Inflammatory macrophage treated with lipopolysaccharide for 4 hours (primary cell): ENCODE measurements at regions not wholly inside any gene's neighbourhood (a gene's known extent, or its start where the extent isn't known, plus 50 kb on each side); places are given as distances from the start of the nearest gene placed in this dataset.
A peak's percentile ranks its signal among the peaks of the same experiment; 100 is the strongest.

ENCODE experiments used
- DNase-seq: peaks from one replicate; pipeline ENCODE4 v3.0.0-alpha.2; 2020

- DNase-seq, result no peak
These were observed 91.9 kb upstream of the PRR5 start for GRCh38 chr22:44610071-44610470.

DNA sequence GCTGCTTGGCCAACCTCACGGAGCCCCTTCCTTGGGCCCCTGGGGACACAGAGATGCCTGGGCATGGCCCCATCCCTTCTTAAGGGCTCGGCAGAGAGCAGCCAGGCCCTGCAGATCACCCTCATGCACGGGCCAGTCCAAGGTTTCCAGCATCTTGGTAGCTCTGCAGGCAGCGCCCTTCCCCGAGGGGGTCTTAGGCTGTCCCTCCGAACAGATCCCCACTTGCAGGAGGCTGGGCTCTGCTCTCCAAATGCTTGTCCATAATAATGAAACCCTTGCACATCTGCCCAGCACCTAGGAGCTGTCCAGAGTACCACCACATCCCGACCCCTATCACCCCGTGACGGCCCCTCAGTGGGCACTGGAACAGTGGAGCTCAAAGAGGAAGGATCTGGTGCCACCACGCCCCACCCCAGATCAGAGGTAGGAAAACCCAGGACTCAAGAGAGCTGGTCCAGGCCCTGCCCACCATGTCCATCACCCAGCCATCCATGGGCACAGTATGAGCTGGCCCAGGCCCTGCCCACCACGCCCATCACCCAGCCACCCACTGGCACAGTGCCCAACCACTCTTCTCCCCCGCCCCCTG is 92.5 kb upstream of the PRR5 start:
- DNase-seq, result no peak

GRCh38 chr22:44608597-44609399 is 93.2 kb upstream of the PRR5 start:
- DNase-seq, result no peak

- no peak for DNase-seq
These were observed 95.9 kb upstream of the PRR5 start for GRCh38 chr22:44606126-44606525.

DNA sequence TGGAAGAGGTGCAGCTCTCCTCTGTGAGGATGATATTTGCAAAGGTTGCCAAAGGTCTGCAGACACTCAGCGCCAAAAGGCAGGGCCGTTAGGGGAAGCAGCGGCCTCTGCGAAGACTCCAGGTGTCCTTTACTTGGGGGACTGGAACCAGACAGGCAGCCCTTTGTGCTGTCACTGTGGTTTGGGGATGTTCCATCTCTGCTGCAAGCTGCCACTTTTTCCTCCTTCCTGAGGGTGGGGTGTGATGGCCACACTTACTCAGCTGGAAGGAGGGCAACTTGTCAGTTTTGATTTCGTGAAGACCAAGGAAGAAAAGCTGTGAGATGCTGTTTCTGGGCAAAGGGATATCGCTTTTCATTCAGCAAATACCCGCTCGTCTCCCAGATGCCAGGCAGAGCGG is 96.5 kb upstream of the PRR5 start:
- peak; percentile 26 for DNase-seq

DNA sequence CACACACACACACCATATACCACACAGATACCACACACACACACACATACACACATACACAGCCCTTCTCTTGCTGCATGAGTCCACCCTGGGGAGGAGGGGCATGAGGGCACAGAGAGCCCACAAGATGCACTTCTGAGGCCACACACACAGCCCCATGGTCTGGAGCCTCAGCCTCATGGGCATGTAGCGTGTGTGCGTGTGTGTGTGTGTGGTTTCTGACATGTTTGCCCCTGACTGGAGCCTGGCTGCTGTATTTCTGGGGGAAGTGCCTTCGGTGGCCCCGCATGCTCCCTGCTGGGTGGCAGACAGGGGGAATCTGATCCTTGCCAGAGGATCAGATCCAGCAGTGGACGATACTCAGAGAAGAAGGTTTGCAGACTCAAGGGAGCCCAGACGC is 97.0 kb upstream of the PRR5 start:
- DNase-seq, result no peak

DNA sequence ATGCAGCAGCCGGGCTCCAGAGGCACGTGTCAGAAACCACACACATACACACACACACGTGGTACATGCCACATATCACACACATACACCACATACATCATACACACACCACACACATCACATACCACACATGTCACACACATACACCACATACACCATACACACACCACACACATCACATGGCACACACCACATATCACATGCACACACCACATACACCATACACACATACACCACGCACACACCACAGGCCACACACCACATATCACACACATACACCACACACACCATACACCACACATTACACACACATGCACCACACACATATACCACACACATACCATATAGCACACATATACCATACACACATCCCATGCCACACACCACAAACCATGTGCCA is 97.5 kb upstream of the PRR5 start:
- DNase-seq, result no peak

DNA sequence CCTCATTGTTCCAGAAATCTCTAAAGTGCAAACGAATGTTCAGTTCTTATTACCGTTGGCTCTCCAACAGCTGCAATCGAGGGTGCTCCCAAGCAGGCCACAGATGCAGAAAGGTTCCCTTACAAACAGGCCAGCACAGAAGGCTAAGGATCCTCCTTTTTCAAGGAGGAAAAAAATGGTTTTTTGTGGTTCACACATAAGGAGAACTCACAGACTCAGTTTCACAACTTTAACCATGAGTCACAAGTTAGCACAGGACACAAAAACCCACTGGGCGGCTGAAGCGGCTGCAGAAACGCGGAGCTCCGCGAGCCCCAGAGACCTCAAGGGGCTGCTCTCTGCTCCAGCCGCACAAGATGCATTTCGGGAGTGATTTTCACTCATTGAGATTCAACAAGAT is 98.2 kb upstream of the PRR5 start:
- peak; percentile 91 for DNase-seq

GRCh38 chr22:44601725-44602124 is 100.3 kb upstream of the PRR5 start:
- DNase-seq, result no peak

- DNase-seq, result no peak
These were observed 100.8 kb upstream of the PRR5 start for GRCh38 chr22:44601189-44601588.

GRCh38 chr22:44600207-44600785 is 101.7 kb upstream of the PRR5 start:
- DNase-seq, result no peak

- no peak for DNase-seq
These were observed 101.6 kb upstream of the RTL6 start for GRCh38 chr22:44599500-44600140.

- DNase-seq, result no peak
These were observed 101.1 kb upstream of the RTL6 start for GRCh38 chr22:44599084-44599483.

- no peak for DNase-seq
These were observed 99.6 kb upstream of the RTL6 start for GRCh38 chr22:44597616-44598015.

- no peak for DNase-seq
These were observed 98.5 kb upstream of the RTL6 start for GRCh38 chr22:44596396-44597125.

DNA sequence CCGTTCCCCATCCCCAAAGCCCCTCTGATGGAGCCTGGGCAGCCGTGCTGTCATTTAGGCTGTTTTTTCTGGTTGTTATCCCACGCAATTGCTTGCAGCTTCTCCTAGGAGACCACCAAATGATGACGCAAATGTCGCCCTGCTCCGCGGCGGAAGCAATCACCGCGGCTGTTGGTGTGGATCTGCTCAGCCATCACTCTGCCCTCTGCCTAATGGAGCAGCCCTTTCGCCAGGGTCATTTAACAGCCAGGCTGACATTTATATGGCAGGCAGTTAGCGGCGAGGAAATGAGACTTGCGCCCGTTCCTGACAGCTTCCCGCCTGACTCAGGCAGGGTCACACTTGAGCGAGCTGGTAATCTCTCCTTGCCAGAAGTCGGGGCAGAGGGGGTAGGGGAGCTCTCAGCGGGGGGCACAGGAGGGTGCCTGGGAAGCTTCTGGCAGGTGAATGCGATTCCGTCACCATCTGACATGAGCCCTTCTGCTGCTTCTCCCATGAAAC is 97.9 kb upstream of the RTL6 start:
- peak; percentile 18 for DNase-seq

DNA sequence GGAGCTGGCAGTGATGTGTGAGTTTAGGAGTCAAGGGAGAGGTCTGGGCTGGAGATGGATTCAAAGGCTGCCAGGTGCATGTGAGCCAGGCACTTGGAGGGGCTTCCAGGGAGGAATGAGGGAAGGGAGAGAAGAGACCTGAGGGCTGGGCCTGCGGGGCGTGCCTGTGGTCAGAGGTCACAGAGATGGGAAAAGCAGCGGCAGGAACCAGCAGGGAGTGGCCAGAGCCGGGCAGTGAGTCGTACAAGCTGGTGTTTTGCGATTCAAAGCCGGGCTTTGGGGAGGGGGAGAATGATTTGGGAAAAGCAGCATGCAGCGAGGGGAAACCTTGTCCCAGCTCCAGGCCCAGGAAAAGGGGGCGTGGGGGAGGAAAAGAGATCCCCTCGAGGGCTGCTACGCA is 96.9 kb upstream of the RTL6 start:
- no peak for DNase-seq

DNA sequence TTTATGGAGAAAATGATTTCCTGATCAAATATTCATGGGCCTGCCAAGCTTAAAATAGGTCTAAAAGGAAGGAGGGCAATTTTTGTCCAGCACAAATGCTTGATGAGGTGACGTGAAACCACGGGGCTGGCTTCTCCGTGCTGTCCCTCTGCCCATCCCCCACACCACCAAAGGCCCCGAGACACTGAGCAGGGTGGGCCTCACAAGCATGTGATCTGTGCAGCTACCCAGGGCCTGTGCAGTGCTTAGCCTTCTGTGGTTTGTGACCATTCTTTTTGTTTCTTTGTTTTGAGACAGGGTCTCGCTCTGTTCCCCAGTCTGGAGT is 94.8 kb upstream of the RTL6 start:
- no peak for DNase-seq

DNA sequence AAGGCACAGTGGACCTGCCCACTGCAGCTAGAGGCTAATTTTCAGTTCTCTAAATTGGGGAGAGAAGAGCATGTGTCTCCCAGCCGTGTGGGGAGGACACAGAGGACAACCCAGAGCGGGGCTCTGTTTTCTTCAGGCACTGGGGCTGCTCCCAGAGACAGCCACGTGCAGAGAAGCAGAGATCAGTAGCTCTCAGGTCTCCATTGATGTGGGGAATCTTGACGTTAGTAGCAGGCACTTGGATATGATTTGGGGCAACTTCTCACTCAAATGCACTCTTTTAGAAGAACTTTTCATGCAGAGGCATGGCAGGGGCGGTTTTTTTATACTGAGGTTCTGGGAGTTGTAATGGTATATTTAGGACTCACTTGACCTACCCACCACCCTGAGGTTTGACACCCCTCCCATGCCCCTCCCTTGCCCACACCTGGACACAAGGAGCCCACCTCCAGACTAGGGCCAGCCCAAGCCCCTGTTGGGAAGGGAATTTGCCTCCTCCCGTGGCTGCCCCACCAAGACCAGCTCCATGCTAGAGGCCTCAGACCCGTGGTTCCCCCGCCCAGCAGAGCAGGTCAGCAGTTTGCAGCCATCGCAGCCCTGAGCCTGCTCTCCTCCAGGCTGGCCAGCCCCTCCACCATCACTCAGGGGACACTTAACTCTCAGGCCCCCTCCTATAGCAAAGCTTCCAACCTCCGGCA is 94.2 kb upstream of the RTL6 start:
- no peak for DNase-seq

DNA sequence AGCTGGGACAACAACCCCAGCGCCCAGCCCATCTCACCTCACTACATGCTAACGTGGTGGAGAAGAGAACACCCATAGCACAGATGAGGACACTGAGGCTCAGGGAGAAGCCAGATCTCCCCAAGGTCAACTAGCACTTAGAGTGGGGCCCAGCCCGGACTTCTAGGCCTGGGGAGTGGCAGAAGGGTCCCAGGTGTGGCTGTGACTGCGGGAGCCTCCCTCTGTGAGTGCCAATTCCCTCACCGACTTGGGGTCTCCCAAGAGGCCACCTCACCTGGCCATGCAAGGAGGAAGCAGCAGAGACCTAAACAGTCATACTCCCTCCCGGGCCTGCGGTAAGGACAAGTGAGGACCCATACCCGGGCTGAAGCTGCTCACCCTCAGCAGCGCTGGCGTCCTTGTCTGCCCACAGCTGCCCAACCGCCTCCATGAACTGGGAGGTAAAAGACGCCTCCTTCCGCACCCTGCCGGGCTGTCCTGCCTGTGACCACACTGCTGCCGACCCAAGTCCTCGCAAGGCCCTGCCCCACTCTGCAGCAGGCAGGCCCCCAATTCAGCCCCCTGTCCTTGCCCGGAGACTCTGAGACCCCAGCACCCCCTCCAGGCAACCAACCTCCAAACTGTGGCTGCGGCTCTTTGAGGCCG is 93.2 kb upstream of the RTL6 start:
- DNase-seq, result no peak

- no peak for DNase-seq
These were observed 92.3 kb upstream of the RTL6 start for GRCh38 chr22:44590291-44590690.

DNA sequence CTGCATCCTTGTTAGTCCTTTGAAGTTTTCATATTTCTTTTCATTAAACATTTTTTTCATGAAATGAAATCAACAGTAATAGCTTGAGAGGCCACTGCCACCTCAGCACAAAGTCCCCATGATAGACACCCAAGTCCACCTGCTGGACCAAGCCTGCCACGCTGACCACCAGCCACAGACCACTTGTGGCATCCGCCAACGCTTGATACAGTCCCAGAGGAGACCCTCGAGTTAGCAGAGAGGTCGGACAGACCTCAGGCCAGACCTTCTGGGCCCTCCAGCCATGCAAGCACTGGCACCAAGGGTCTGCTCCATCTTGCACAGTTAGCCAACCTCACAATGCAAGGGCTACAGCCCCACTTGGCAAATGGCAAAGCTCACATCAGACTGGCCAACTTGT is 91.8 kb upstream of the RTL6 start:
- no peak for DNase-seq
